ENCODE measurements at regions not wholly inside any gene's neighbourhood (a gene's known extent, or its start where the extent isn't known, plus 50 kb on each side); places are given as distances from the start of the nearest gene placed in this dataset.
A peak's percentile ranks its signal among the peaks of the same experiment; 100 is the strongest.

DNA sequence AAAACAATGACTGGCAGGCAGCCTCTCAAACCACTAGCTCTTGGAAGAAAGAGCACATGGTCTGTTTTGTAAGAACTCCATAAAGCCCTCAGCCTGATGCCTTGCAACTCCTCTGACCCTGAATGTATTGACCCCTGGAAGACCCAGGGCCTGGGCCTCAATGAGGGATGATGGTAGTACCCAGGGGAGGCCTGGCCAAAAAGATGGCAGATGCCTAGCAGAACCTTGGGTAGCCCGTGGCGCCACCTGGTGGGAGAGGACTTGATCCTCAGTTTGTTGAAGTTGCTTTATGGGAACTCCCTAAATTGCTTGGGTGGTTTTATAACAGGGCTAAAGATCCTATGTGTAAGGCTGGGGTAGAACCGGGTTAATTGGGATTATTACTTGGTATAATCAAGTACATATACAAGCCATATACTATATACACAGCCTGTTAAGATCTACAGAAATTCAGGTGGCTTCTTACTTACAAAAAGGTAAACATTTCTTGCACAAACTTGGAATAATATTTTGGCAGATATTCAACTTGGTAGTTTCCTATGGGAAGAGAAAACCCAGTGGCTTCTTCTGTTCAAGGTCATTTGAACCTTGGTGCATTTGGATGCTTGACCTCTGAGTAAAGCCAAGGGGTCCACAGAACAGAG, 95.8 kb upstream of the CACUL1 start:
- no peaks in the 10 kb centered on the region for H3K9me3 ChIP-seq
- WGBS, 2 donors, result 32 to 33% methylated on average over 3 of the region's 3 CpGs
- no peak for TF ChIP-seq POLR2A (IDR thresholded peaks at IDR 0.05)
- TF ChIP-seq, protein P1, sequence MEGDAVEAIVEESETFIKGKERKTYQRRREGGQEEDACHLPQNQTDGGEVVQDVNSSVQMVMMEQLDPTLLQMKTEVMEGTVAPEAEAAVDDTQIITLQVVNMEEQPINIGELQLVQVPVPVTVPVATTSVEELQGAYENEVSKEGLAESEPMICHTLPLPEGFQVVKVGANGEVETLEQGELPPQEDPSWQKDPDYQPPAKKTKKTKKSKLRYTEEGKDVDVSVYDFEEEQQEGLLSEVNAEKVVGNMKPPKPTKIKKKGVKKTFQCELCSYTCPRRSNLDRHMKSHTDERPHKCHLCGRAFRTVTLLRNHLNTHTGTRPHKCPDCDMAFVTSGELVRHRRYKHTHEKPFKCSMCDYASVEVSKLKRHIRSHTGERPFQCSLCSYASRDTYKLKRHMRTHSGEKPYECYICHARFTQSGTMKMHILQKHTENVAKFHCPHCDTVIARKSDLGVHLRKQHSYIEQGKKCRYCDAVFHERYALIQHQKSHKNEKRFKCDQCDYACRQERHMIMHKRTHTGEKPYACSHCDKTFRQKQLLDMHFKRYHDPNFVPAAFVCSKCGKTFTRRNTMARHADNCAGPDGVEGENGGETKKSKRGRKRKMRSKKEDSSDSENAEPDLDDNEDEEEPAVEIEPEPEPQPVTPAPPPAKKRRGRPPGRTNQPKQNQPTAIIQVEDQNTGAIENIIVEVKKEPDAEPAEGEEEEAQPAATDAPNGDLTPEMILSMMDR (IDR thresholded peaks at IDR 0.05), result peak; percentile 20 to 49 (median 39)
- no peaks in the 10 kb centered on the region for H3K36me3 ChIP-seq
- H3K4me3 ChIP-seq, result no peak overlapping the region
- no peaks in the 10 kb centered on the region for H3K27me3 ChIP-seq
- no peak overlapping the region for H3K27ac ChIP-seq
- H3K4me1 ChIP-seq, result no peaks in the 10 kb centered on the region
- DNase-seq (ENCODE audit: low spot score in 2 of 2), result peak; percentile 24 to 65

DNA sequence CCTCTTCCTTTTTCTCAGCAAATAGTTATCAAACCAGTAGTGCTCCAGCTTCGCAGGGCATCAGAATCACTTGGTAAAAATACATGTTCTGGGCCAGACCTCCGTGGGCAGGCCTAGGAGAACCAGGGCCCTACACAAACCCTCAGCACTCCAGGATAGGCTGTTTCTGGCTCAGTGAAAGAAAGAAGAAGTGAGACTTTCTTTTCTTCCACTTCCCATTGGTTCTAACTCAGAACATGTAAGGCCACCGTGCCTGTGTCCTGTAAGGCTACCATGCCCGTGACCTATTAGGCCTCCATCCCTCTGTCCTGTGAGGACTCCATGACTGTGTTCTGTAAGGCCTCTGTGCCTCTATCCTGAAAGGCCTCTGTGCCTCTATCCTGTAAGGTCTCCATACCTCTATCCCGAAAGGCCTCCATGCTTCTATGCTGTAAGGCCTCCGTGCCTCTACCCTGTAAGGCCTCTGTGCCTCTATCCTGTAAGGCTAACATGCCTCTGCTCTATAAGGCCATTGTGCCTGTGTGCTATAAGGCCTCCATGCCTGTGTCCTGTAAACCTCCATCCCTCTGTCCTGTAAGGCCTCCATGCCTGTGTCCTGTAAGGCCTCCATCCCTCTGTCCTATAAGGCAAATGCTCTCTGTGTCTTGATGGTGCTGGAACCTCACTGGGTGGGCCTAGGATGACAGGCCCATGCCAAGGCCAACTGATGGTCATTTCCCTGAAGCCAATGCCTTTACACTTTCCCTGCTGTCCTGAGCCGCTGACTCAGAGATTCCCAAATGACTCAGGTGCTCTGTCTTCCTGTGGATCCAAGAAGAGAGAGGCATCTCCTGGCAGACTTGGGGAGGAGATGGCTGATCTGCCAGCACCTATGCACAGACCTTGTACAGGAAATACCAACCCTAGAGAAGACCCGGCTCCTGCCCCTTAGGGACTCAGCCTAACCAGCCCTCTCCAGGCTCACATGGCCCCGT, 96.6 kb upstream of the CACUL1 start:
- Histone ChIP-seq H3K27ac (no peak overlapping the region), H3K4me1 (no peaks in the 10 kb centered on the region), H3K9me3 (no peaks in the 10 kb centered on the region), H3K4me3 (no peak overlapping the region), H3K36me3 (no peaks in the 10 kb centered on the region), H3K27me3 (no peaks in the 10 kb centered on the region)
- DNase-seq (ENCODE audit: low spot score in 2 of 2), result no peak
- 88 to 93% methylated on average over 9 of the region's 9 CpGs for WGBS, 2 donors
- TF ChIP-seq POLR2A (IDR thresholded peaks at IDR 0.05) (no peak), EP300 (IDR thresholded peaks at IDR 0.05) (no peak)
- TF ChIP-seq, protein P1 (IDR thresholded peaks at IDR 0.05), result no peak

DNA sequence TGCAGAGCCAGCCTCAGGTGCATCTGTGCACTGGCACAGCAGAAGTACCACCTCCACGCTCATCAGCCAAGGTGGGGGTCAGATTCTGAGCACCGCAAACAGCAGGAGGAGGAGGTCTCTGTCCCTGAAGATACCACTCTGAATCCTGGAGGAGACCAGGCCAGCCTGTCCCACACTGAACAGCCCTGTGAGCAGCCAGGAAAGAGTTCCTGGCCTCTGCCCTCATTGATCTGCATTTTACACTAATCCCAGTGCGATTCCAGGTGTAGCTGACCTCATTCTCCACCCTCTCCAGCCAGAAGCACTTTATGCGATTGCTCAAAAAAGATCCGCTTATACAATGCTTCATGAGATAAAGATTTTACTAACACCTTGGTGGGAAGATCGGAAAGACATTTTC, 99.1 kb upstream of the CACUL1 start:
- no peaks in the 10 kb centered on the region for H3K36me3 ChIP-seq
- no peak overlapping the region for H3K27ac ChIP-seq
- TF ChIP-seq POLR2A (IDR thresholded peaks at IDR 0.05) (no peak), EP300 (IDR thresholded peaks at IDR 0.05) (no peak)
- TF ChIP-seq, protein P1 (IDR thresholded peaks at IDR 0.05), result no peak
- H3K9me3 ChIP-seq, result no peaks in the 10 kb centered on the region
- H3K4me3 ChIP-seq, result no peak overlapping the region
- no peaks in the 10 kb centered on the region for H3K4me1 ChIP-seq
- no peak for DNase-seq (ENCODE audit: low spot score in 2 of 2)
- WGBS, 2 donors, result 93 to 95% methylated on average over 6 of the region's 6 CpGs
- no peaks in the 10 kb centered on the region for H3K27me3 ChIP-seq

DNA sequence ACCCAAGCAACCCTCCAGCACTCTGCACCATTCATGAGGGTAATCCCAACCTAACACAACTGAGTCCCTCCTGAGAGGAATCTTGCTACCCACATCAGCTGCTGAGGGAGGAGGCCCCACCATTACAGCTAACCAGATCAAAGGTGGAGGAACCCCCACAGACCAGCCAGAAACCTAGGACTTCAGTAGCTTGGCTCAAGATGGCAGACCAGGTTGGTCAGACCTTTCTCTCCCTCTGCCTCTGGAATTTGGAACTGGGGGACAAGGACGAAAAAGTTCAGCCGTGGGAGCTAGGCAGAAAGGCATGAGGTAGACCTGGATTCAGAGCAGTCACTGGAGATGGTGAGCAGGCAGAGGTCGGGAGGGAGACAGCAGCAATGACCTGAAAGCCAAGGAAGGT, 101.3 kb upstream of the CACUL1 start:
- no peak overlapping the region for H3K4me3 ChIP-seq
- H3K27ac ChIP-seq, result no peak overlapping the region
- no peaks in the 10 kb centered on the region for H3K4me1 ChIP-seq
- H3K36me3 ChIP-seq, result no peaks in the 10 kb centered on the region
- WGBS, 2 donors, result 87 to 96% methylated on average over 3 of the region's 3 CpGs
- TF ChIP-seq POLR2A (IDR thresholded peaks at IDR 0.05), result no peak
- TF ChIP-seq, protein P1 (IDR thresholded peaks at IDR 0.05), result no peak
- TF ChIP-seq EP300 (IDR thresholded peaks at IDR 0.05), result no peak
- no peak for DNase-seq (ENCODE audit: low spot score in 2 of 2)
- no peaks in the 10 kb centered on the region for H3K9me3 ChIP-seq
- no peaks in the 10 kb centered on the region for H3K27me3 ChIP-seq
